Pancreas (tissue), 10 donors: ENCODE measurements at regions not wholly inside any gene's neighbourhood (a gene's known extent, or its start where the extent isn't known, plus 50 kb on each side); places are given as distances from the start of the nearest gene placed in this dataset.
A peak's percentile ranks its signal among the peaks of the same experiment; 100 is the strongest.

Source experiments
- ATAC-seq, 4 donors: fragments of 200-7000 bp; cut with Tn5 transposase; one replicate each; pipeline versions ENCODE4 v1.8.0 to v1.9.1; 2020; ENCODE audit warnings: mild to moderate bottlenecking in 4 of 4, moderate library complexity in 4 of 4
- DNase-seq, 6 donors: peaks; one replicate each; pipeline ENCODE4 v3.0.0-alpha.2; 2020
- FAIRE-seq: peaks from 2 replicates; lab custom pipeline; 2012; peaks lifted over from hg19 to GRCh38; lab: Jason Lieb, UNC
- H3K27ac ChIP-seq, 4 donors: fragments of 200-600 bp; sonication (generic); 1 replicate in 3 of 4; 2 replicates in 1 of 4; pipeline versions ENCODE4 v1.5.0 to v1.8.0; 2020
- H3K27me3 ChIP-seq, 4 donors: fragments of 200-600 bp; one replicate each; pipeline ENCODE4 v1.8.0; 2021
- H3K36me3 ChIP-seq, 3 donors: fragments of 200-600 bp; sonication (generic) in 1 of 3; one replicate each; pipeline versions ENCODE4 v1.5.0 to v1.8.0; 2020 to 2021
- H3K4me1 ChIP-seq, 3 donors: fragments of 200-600 bp; one replicate each; pipeline ENCODE4 v1.8.0; 2021
- H3K4me3 ChIP-seq, 4 donors: fragments of 200-600 bp; sonication (generic) in 2 of 4; one replicate each; pipeline versions ENCODE4 v1.5.0 to v1.8.0; 2020 to 2021
- H3K9me3 ChIP-seq, 4 donors: fragments of 200-600 bp; one replicate each; pipeline ENCODE4 v1.8.0; 2021
- WGBS, 2 donors: extraction: QIAGEN DNeasy Blood & Tissue Kit; methylation state at CpG; one replicate each; pipeline ENCODE4 v1.1.7; 2013; 5-methylcytosine and 5-hydroxymethylcytosine counted together
- intact Hi-C, 3 donors: fragments of 100-400 bp; cut with DNase I; formaldehyde crosslinking; loops; one replicate each; pipeline versions ENCODE4 v1.11.1 to v1.14.2; 2022
- TF ChIP-seq, protein P1 (sequence below), 4 donors: fragments of 200-600 bp; sonication (generic) in 3 of 4; IDR thresholded peaks; one replicate each; pipeline versions ENCODE4 v1.5.0 to v1.8.0; 2021; ENCODE audit warnings: antibody characterized with exemption in 4 of 4
- donor health status: healthy with polysubstance abuse.
- donor health status: DM: no; HTN: no; CAD: no; lungs with moderate emphysema.
- donor health status: DM: no; HTN: no; CAD: no.
- donor health status: control.
- donor health status: control.
- donor health status: Bipolar disorder and iron deficiency.
- donor health status: DM: yes; HTN: yes; CAD: no.
- donor health status: DM: no; HTN: no; CAD: no.
- donor health status: DM: no; HTN: no; CAD: no.
- donor health status: DM: yes; HTN: yes; CAD: no.

DNA sequence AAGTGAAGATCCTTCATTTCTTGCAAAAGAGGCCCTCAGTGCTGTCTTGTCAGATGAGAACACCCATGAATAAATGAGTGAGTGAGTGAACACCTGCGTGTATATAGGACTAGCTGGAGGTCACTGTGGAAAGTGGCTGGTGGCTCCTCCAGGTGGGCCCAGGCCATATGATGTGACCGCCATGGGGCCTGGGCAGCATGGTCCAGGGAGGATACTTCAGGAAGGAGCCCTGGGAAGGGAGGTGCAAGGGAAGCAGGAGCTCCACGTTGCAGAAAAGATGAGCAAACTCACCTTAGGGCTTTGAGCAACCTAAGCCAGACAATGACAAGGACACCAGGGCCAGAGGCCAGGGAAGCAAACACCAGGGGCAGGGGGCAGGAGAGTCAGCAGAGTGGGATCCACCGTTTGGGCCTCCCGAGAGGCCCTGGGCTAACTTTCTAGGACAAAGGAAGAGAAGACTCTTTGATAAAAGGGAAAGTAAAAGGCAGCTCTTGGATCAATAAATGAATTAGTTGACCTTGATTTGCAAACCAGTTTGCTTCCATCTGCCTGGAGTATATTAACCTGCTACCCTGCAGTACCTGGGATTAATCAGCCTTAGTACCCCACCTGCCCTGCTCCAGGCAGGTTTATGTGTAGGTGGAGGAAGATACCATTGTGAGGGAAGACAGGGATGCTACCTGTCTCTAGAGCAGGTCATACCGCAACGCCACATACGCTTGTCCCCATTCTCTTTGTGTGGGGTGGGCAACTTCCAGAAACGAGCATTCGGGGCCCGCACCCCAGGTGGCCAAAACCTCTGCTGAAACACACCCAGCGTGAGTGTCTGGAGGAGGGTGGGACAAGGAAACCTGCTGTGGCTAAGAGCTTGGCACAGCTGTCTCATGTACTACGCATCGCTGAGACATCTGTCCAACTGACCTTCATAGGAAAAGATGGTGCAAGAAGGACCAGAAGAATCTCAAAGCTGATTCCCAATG lies 51.4 kb upstream of the OLFM1 start:
- no peaks in the 10 kb centered on the region for H3K27me3 ChIP-seq
- H3K4me1 ChIP-seq: no peaks in the 10 kb centered on the region
- H3K36me3 ChIP-seq: no peaks in the 10 kb centered on the region
- FAIRE-seq (no peak), DNase-seq (peak in 1 of 6 donors; percentile 21), ATAC-seq (no peak)
- H3K4me3 ChIP-seq: no peak overlapping the region
- H3K9me3 ChIP-seq: no peaks in the 10 kb centered on the region
- 60 to 68% methylated on average over 14 of the region's 14 CpGs for WGBS, 2 donors
- no peak overlapping the region for H3K27ac ChIP-seq
- TF ChIP-seq, protein P1, sequence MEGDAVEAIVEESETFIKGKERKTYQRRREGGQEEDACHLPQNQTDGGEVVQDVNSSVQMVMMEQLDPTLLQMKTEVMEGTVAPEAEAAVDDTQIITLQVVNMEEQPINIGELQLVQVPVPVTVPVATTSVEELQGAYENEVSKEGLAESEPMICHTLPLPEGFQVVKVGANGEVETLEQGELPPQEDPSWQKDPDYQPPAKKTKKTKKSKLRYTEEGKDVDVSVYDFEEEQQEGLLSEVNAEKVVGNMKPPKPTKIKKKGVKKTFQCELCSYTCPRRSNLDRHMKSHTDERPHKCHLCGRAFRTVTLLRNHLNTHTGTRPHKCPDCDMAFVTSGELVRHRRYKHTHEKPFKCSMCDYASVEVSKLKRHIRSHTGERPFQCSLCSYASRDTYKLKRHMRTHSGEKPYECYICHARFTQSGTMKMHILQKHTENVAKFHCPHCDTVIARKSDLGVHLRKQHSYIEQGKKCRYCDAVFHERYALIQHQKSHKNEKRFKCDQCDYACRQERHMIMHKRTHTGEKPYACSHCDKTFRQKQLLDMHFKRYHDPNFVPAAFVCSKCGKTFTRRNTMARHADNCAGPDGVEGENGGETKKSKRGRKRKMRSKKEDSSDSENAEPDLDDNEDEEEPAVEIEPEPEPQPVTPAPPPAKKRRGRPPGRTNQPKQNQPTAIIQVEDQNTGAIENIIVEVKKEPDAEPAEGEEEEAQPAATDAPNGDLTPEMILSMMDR (IDR thresholded peaks at IDR 0.05): no peak
- intact Hi-C loops: no loop called here

- no peaks in the 10 kb centered on the region for H3K36me3 ChIP-seq
- no peaks in the 10 kb centered on the region for H3K4me1 ChIP-seq
- no peaks in the 10 kb centered on the region for H3K9me3 ChIP-seq
- WGBS, 2 donors: 52 to 63% methylated on average over 9 of the region's 9 CpGs
- ATAC-seq (no peak), DNase-seq (peak in 1 of 6 donors; percentile 37), FAIRE-seq (no peak)
- H3K27me3 ChIP-seq: no peaks in the 10 kb centered on the region
- TF ChIP-seq, protein P1 (IDR thresholded peaks at IDR 0.05): no peak
- intact Hi-C loops: no loop called here
- H3K27ac ChIP-seq: no peak overlapping the region
- no peak overlapping the region for H3K4me3 ChIP-seq
These were observed 50.5 kb upstream of the OLFM1 start for GRCh38 chr9:135036861-135037465.

- no peaks in the 10 kb centered on the region for H3K36me3 ChIP-seq
- H3K4me1 ChIP-seq: no peaks in the 10 kb centered on the region
- no peak overlapping the region for H3K4me3 ChIP-seq
- FAIRE-seq: no peak
- WGBS, 2 donors: 57 to 73% methylated on average over 20 of the region's 20 CpGs
- TF ChIP-seq, protein P1 (IDR thresholded peaks at IDR 0.05): no peak
- peak in 1 of 6 donors; percentile 33 for DNase-seq
- no peak overlapping the region for H3K27ac ChIP-seq
- intact Hi-C loops: no loop called here
- H3K9me3 ChIP-seq: no peaks in the 10 kb centered on the region
- H3K27me3 ChIP-seq: no peaks in the 10 kb centered on the region
- ATAC-seq: no peak
These were observed 49.8 kb upstream of the OLFM1 start for GRCh38 chr9:135037521-135038250.
